Mucosa of gallbladder (tissue), 1 donor: ENCODE measurements at regions not wholly inside any gene's neighbourhood (a gene's known extent, or its start where the extent isn't known, plus 50 kb on each side); places are given as distances from the start of the nearest gene placed in this dataset.
"Not testable (repeated sequence)": the region's sequence is repeated elsewhere in the genome, so short reads cannot be mapped to it uniquely, and the experiment has no call there.

Experiments used
- DNase-seq: peaks from one replicate; pipeline ENCODE4 v3.0.0-alpha.2; 2020; ENCODE audit warnings: low spot score
- donor health status: DM: no; HTN: no; CAD: no.

DNA sequence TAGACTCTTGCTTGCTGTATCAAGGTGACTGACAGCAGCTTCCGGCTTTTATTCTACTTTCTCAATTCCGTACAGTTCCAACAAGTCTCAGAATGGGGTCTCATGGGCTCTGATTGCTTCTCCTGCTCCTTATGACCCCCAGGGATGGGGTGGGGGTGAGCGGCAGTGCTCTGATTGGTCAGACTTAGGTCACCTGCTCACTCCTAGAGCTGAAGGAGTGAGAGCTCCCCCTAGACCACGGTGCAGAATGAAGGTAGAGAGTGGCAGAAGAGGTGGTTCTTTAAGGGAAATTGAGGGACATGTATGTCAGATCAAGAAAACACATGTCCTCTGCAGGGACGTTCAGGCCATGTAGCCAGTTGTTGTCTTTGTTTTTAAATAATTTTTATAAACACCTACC is 115.2 kb downstream of the C9orf152 start:
- no peak for DNase-seq

- no peak for DNase-seq
Measured at GRCh38 chr9:110093417-110093816, 114.5 kb downstream of the C9orf152 start.

DNA sequence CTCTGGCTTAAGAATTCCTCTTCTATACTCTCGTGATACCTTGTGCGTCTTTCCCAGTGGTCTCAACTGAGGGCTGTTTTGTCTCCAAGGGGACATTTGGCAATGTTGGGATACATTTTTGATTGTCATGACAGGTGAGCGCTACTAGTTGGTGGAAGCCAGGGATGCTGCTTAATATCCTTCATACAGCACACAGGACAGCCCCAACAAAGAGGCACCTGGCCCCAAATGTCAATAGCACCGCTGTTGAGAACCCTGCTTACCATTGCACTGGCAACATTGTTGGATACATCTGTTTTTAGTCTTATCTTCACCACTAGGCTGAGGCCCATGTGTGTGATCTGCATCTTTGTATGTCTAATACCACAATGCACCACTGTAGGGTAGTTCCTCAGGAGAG is 114.1 kb downstream of the C9orf152 start:
- no peak for DNase-seq

GRCh38 chr9:110095161-110095595 is 112.8 kb downstream of the C9orf152 start:
- no peak for DNase-seq

DNA sequence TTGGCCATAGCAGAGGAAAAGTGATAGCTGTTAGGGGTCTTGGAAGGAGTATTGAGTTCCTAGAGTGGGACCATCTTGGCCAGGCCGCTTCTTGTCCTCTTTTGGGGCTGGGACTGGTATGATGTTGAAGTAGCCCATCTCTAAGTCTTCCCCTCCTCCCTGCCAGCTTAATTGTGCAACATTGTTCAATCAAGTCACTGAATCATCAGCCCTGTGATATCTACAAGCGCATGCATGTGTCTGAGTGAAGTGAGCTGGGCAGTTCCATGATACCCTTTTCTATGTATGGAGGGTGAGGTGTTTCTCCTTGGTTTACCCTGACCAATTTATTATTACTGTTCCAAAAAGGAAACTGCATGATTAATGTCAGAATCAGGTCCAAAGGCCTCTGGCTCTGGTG is 112.2 kb downstream of the C9orf152 start:
- DNase-seq, result no peak

GRCh38 chr9:110096674-110097073 is 111.3 kb downstream of the C9orf152 start:
- DNase-seq, result not testable (repeated sequence)

DNA sequence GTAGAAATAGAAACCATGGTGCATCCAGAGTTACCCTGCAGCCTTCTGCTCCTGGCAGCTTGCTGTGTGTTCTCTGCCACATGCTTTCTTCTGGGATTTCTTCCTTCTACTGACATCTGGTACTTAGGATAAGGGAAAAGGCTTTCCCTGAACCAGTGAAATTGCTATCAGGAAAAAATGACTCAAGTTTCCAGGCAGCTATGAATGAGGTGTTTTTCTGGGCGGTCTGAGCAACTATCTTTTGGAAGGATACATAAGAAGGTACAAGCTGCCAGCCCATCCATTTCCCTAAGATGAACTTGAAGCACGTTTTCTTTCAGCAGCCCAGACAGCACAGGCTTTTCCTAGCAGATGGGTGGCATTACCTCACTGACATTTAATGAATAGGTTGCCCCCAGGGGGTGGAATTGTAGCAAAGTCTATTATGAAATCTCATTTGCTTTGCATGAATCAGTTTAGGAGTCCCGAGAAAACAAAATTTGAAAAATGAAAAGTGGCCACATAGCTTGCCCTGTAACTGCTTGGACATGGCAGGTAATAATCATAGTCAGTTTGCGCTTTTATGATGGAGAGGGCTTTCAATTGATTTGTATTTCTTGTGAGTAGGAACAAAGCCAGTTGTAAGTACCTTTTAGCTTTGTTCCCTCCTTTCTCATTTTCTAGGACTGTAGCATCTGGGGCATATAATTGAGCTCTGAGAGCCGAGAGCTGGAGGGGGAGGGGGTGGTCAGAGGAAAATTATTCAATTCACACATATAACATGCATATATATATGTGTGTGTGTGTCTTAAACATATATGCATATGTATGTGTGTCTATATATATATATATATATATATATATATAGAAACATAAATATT is 108.5 kb downstream of the C9orf152 start:
- no peak for DNase-seq

DNA sequence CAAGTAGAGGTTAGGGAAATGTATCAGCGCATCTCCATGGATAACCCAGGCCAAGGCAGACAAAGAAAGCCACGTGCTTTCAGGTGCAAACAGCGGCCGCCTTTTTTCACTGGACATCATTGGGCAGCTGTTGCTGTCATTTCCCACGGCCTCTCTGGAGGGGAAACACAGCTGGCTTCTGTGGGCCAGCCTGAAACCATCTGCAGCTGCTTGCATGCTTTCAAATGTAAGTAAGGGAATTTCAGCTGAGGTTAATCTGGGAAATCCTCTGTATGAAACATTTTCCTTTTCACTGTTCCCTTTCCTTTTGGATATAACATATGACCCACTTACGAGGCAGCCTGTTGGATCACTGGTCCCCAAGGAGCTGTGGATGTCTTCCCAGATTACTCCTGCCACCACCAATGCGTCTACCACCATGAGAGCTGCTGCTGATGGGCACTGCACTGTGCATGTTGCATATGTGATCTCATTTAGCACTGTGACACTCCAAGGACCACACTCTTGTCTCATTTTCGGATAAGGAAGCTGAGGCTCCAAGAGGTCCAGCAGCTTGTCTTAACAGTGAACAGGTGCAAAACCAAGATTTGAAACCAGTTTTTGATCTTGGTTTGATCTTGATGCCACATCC is 106.3 kb downstream of the C9orf152 start:
- no peak for DNase-seq

DNA sequence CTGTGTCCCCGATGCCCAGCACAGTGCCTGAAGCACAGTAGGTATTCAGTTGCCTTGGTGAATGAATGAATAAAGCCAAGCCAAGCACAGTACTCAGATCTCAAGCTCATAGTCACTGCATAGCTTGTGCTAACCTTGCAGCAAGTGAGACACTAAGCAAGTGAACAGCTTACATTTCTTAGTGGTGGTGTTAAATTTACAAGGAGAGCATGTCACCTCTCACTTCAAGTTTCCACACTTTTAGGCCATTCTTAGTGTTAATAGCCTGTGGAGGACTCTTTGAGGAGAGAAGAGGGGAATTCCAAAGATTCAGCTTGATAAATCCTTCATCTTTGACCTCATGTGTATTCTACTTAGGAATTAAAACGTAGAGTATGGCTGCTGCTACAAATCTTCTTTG is 104.7 kb downstream of the C9orf152 start:
- no peak for DNase-seq

GRCh38 chr9:110104261-110104809 is 103.6 kb downstream of the C9orf152 start:
- DNase-seq, result no peak

DNA sequence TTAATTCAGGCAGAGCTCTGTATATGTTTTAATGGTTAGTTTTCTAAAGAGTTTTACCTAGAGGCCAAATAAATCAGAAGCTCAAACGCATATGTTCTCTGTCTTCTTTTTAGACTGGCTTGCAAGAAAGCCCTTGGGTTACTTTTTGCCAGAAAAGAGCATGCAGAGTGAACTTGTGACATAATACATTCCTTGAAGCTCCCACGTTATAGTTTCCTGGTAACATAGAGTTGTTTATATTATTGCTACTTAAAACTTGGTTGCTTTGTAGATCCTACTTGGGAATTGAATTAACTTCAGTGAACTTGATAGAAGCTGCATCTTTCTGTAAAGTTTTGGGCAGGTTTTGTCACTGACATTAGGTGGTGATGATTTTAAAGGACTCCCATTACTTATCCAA is 102.9 kb downstream of the C9orf152 start:
- DNase-seq, result no peak

- DNase-seq, result no peak
Measured at GRCh38 chr9:110106661-110107060, 101.3 kb downstream of the C9orf152 start.

DNA sequence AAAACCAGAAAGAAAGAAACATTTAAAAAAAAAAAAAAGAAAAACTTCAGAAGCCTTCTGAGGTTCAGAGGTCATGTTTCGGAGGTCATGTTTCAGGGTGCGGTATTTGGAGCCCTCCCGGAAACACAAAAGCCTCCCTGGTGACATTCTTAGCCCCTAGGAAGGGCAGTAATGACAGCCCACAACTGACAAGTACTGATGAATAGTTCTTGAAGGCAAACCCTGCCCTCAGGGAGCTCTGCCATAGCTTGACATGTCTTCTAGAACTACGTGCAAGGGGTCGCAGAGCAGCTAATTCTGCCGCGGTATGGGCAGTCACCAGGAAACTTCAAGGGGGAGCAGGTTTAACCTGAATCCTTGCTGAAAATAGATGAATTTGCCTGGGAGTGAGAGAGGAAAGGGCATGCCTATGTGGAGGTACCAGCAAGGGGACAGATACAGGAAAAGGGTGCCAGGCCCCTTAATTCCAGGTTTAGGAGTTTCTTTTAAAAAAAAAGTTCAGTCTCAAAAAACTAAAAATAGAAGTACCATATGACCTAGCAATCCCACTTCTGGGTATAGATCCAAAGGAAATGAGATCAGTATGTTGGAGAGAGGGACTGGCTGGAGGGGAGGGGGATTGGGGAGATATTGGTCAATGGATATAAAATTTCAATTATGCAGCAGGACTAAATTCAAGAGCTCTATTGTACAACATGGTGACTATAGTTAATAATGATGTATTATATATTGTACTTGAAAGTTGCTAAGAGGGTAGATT is 98.4 kb downstream of the C9orf152 start:
- DNase-seq, result no peak

- no peak for DNase-seq
Measured at GRCh38 chr9:110110154-110110553, 97.8 kb downstream of the C9orf152 start.

DNA sequence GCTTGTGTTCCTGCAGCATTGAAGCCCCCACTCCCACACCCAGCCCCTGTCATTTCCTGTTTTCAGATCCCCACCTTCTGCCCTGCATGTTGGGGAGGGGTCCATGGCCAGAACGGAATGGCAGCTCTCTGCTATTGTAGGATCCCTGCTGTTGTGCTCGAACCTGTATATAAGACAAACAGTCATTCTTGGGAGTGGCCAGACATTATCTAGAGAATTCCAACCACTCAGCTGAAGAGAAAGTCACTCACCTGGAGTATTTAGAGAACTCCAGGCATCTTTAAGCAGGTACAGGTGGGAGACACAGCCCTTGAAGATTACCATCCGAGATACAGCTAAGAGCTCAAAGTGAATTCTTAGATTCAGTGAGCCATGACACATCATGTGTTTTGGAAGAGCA is 96.1 kb downstream of the C9orf152 start:
- DNase-seq, result no peak

DNA sequence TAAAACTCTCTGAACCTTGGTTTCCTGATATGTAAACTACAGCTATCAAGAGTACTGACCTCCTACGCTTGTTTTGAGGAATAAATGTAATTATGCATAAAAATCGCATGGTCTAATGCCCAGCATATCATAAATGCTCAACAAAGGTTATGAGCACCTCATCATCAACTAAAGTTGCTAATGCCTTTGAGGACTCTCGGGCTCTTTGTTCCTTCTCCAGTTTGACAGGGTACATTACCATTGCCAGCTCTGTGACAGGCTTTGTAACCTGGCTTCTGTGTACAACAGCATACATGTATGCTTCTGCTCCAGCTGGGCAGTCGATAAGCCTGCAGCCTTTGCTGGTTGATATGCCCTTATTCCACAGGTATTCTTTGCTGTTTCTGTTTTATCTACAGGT is 95.2 kb downstream of the C9orf152 start:
- DNase-seq, result no peak

DNA sequence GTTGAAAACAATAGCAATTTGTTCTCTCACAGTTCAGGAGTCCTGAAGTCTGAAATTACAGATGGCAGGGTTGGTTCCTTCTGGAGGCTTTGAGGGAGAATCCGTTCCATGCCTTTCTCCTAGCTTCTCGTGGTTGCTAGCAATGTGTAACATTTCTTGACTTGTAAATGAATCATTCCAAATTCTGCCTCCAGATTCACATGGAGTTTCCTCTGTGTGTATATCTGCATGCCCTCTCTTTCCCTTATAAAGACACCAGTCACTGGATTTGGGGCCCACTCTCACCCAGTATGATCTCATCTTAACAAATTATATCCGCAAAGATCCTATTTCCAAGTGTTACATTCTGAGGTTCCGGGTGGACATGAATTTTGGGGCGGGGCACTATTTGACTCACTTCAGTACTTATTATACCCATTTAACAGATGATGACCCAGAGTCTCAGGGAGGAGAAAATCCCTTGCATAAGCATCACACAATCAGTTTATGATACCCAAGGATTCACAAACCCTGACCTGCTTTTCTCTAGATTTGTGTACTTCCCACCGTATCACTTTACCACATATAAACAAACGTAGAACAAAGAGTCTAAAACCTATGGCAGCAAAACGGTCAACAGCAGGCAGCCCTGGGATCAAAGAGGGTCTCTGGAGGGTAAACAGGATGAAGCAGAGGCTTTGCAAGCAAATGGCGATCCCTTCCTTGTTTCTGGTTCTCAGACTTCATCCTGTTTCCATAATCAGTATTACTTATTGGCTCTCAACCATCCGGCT is 93.7 kb downstream of the C9orf152 start:
- no peak for DNase-seq

DNA sequence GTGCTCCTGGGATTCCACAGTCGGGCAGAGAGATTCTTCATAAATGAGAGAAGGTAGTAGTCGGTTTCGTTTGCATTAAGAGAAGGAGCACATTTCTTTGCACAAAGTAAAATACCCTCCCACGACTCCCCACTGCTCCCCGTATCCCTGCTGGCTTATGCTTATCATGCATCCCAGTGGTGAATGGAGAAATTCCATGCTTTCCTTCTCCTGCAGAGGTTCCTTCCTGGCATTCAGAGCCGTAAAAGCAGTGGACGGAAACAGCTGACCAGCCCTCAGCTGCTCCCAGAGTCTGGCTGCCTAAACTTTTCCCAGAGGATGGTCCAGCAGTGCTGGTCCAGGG is 93.1 kb downstream of the C9orf152 start:
- DNase-seq, result no peak

DNA sequence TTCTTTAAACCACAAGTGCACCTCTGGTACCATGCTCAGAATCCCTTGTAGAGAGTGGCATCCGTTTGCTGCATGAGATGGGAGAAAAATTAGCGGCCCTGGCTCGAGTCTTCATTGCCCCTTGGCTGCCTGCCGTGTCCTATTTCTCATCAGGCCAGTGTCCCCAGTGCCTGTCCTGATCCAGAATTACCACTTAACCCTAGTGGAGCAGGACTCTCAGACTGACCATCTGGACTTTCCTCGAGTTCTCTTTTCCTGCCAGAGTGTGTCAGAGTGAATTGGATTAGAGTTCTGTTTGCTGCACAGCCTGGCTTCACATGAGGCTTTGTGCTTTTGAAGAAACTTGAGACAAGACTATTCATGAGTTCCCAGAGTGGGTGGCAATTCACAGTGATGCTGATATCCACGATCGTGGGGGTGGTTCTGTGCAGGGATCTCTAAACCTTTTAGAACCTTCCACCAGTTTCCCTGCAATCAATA is 92.6 kb downstream of the C9orf152 start:
- no peak for DNase-seq

DNA sequence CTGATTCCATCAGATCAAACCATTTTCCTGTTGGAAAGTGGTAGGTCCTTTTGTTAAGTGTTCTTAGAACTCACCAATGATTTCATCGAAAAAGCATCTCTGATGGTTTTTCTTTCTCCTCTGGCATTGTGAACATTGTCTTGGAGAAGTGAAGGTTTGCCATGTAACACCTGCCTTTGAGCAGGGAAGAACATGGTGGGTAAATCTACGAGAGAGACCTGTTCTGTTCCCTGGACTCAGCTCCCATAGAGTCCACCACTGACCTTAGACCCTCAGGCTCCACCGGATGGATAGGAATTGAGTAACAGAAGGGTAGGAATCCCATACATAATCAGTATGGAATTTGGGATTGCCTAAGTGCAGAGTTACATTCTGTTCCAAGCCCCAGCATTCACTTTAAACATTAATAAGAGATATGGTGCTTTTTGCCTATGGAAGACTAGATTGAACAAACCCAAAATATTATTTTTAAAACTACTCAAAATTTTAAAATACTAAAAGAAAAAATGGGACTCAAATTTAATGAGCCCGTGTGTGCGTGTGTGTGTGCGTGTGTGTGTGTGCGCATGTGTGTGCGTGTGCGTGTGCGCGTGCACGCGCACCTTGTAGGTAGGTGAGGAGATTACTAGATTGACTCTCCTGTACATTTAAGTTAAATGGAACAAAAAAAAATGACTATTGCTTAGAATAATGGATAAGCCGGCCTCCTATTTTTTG is 92.0 kb downstream of the C9orf152 start:
- no peak for DNase-seq

DNA sequence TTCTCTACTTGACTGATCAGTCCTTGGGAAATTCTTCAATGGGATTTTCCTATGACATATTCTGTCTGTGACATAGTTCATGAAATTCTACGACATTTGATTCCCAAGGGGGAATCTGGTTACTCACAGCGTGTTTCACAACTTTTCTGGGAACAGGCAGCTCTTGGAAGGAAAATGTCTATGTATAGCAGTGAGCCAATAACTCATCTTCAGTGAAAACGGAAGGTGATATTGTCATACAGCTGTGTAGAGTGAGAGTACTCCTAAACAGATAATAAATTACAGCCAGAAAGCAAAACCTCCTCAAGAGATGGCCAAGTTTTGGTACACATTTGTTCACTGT is 91.4 kb downstream of the C9orf152 start:
- DNase-seq, result no peak
